ENCODE measurements at regions not wholly inside any gene's neighbourhood (a gene's known extent, or its start where the extent isn't known, plus 50 kb on each side); places are given as distances from the start of the nearest gene placed in this dataset.

- DNase-seq: no peak
Measured at GRCh38 chr18:75563150-75563549, 135.6 kb upstream of the SMIM21 start.

GRCh38 chr18:75562216-75562615 lies 134.7 kb upstream of the SMIM21 start:
- no peak for DNase-seq

GRCh38 chr18:75558790-75559189 lies 131.3 kb upstream of the SMIM21 start:
- DNase-seq: no peak

GRCh38 chr18:75556841-75557240 lies 129.3 kb upstream of the SMIM21 start:
- DNase-seq: no peak

- DNase-seq: no peak
Measured at GRCh38 chr18:75554644-75555185, 127.2 kb upstream of the SMIM21 start.

GRCh38 chr18:75554176-75554575 lies 126.7 kb upstream of the SMIM21 start:
- DNase-seq: no peak

- no peak for DNase-seq
Measured at GRCh38 chr18:75553021-75553420, 125.5 kb upstream of the SMIM21 start.

GRCh38 chr18:75551071-75551470 lies 123.6 kb upstream of the SMIM21 start:
- no peak for DNase-seq

GRCh38 chr18:75548353-75548905 lies 120.9 kb upstream of the SMIM21 start:
- no peak for DNase-seq

GRCh38 chr18:75546964-75547363 lies 119.5 kb upstream of the SMIM21 start:
- DNase-seq: no peak

GRCh38 chr18:75545189-75545588 lies 117.7 kb upstream of the SMIM21 start:
- no peak for DNase-seq

- no peak for DNase-seq
Measured at GRCh38 chr18:75544496-75544895, 117.0 kb upstream of the SMIM21 start.

GRCh38 chr18:75544051-75544481 lies 116.6 kb upstream of the SMIM21 start:
- no peak for DNase-seq

GRCh38 chr18:75538727-75539126 lies 111.2 kb upstream of the SMIM21 start:
- DNase-seq: no peak

GRCh38 chr18:75533950-75534349 lies 106.4 kb upstream of the SMIM21 start:
- DNase-seq: no peak

- no peak for DNase-seq
Measured at GRCh38 chr18:75533209-75533608, 105.7 kb upstream of the SMIM21 start.

- no peak for DNase-seq
Measured at GRCh38 chr18:75531851-75532459, 104.5 kb upstream of the SMIM21 start.

GRCh38 chr18:75531212-75531850 lies 103.8 kb upstream of the SMIM21 start:
- DNase-seq: no peak

- DNase-seq: no peak
Measured at GRCh38 chr18:75530566-75531211, 103.2 kb upstream of the SMIM21 start.

GRCh38 chr18:75530118-75530517 lies 102.6 kb upstream of the SMIM21 start:
- no peak for DNase-seq

GRCh38 chr18:75529394-75529793 lies 101.9 kb upstream of the SMIM21 start:
- DNase-seq: no peak

GRCh38 chr18:75527848-75528685 lies 100.6 kb upstream of the SMIM21 start:
- DNase-seq: no peak

- DNase-seq: no peak
Measured at GRCh38 chr18:75526038-75526437, 98.5 kb upstream of the SMIM21 start.

All from stimulated activated CD4-positive, alpha-beta T cell treated with anti-CD3 and anti-CD28 coated beads, Interleukin-2, amount 100 ng/mL, for 24 hours (primary cell).